Neural cell (in vitro differentiated cells): ENCODE measurements at regions not wholly inside any gene's neighbourhood (a gene's known extent, or its start where the extent isn't known, plus 50 kb on each side); places are given as distances from the start of the nearest gene placed in this dataset.

Experiments
- H2AFZ ChIP-seq: fragments of 200-600, 300-800 bp; sonication (generic), shearing (Covaris generic); 2 replicates; pipeline ENCODE4 v1.6.0; 2014; ENCODE audit warnings: low read depth, mild to moderate bottlenecking, antibody characterized with exemption, low read length, moderate library complexity
- H3F3A ChIP-seq: fragments of 200-600 bp; shearing (Covaris generic); 2 replicates; pipeline ENCODE4 v1.6.1; 2016; ENCODE audit warnings: mild to moderate bottlenecking, moderate library complexity, mixed read lengths, antibody characterized with exemption, low read length; ENCODE audit not compliant: insufficient read depth, poor library complexity, severe bottlenecking
- H3K27ac ChIP-seq: fragments of 200-600, 300-800 bp; sonication (generic), shearing (Covaris generic); 2 replicates; pipeline ENCODE4 v1.5.1; 2014; ENCODE audit warnings: mild to moderate bottlenecking, low read length, moderate library complexity
- H3K27me3 ChIP-seq: fragments of 300-800, 200-600 bp; sonication (generic), shearing (Covaris generic); 2 replicates; pipeline ENCODE4 v1.6.0; 2014; ENCODE audit warnings: mild to moderate bottlenecking, low read depth, low read length, moderate library complexity; ENCODE audit not compliant: insufficient read depth
- H3K36me3 ChIP-seq: fragments of 300-800, 200-600 bp; sonication (generic), shearing (Covaris generic); 2 replicates; pipeline ENCODE4 v1.5.1; 2014; ENCODE audit warnings: mild to moderate bottlenecking, antibody characterized with exemption, low read length, moderate library complexity; ENCODE audit not compliant: insufficient read depth
- H3K4me2 ChIP-seq: fragments of 300-800, 200-600 bp; sonication (generic), shearing (Covaris generic); 2 replicates; pipeline ENCODE4 v1.6.0; 2014; ENCODE audit warnings: mild to moderate bottlenecking, low read length
- H3K4me3 ChIP-seq: fragments of 300-800, 200-600 bp; sonication (generic), shearing (Covaris generic); 2 replicates; pipeline ENCODE4 v1.5.1; 2014; ENCODE audit warnings: mild to moderate bottlenecking, low read length, moderate library complexity
- H3K79me2 ChIP-seq: fragments of 200-600 bp; shearing (Covaris generic); replicated peaks from 2 replicates; pipeline ENCODE4 v1.6.0; 2014; ENCODE audit warnings: mild to moderate bottlenecking, low read length, moderate library complexity; ENCODE audit not compliant: insufficient read depth
- H3K9ac ChIP-seq: fragments of 300-800, 200-600 bp; sonication (generic), shearing (Covaris generic); 2 replicates; pipeline ENCODE4 v1.6.1; 2016; ENCODE audit warnings: mild to moderate bottlenecking, low read length, mixed read lengths
- H3K9me2 ChIP-seq: fragments of 200-600 bp; shearing (Covaris generic); 2 replicates; pipeline ENCODE4 v1.6.1; 2016; ENCODE audit warnings: mild to moderate bottlenecking, low read length, mixed read lengths; ENCODE audit not compliant: insufficient read depth
- H3K9me3 ChIP-seq: fragments of 200-600, 300-800 bp; sonication (generic), shearing (Covaris generic); 2 replicates; pipeline ENCODE4 v1.6.1; 2016; ENCODE audit warnings: mild to moderate bottlenecking, mixed run types, low read length, moderate library complexity, mixed read lengths
- H4K20me1 ChIP-seq: fragments of 200-600 bp; shearing (Covaris generic); 2 replicates; pipeline ENCODE4 v1.6.1; 2016; ENCODE audit warnings: mild to moderate bottlenecking, mixed run types; ENCODE audit not compliant: insufficient read depth
- CTCF ChIP-seq: fragments of 450-650 bp; IDR thresholded peaks from 2 replicates; pipeline ENCODE4 v1.5.1; 2014; ENCODE audit warnings: antibody characterized with exemption, mild to moderate bottlenecking, moderate library complexity; ENCODE audit not compliant: poor library complexity, severe bottlenecking
- EZH2 ChIP-seq: fragments of 200-600, 300-800 bp; shearing (Covaris generic), sonication (generic); IDR thresholded peaks from 2 replicates; pipeline ENCODE4 v1.6.1; 2014; ENCODE audit warnings: antibody characterized with exemption, low read length, borderline replicate concordance, mild to moderate bottlenecking; ENCODE audit not compliant: insufficient read depth, poor library complexity, severe bottlenecking
- MXI1 ChIP-seq: fragments of 450-650 bp; conservative IDR thresholded peaks from 2 replicates; pipeline ENCODE4 v1.6.1; 2014; ENCODE audit warnings: antibody characterized with exemption, mild to moderate bottlenecking; ENCODE audit not compliant: poor library complexity, severe bottlenecking
- POLR2AphosphoS5 ChIP-seq: IDR thresholded peaks from 2 replicates; pipeline ENCODE4 v1.6.1; 2012
- RAD21 ChIP-seq: fragments of 450-650 bp; conservative IDR thresholded peaks from 2 replicates; pipeline ENCODE4 v1.6.1; 2014; ENCODE audit warnings: antibody characterized with exemption, mild to moderate bottlenecking, moderate library complexity
- REST ChIP-seq: IDR thresholded peaks from 2 replicates; pipeline ENCODE4 v1.6.1; 2012; ENCODE audit warnings: borderline replicate concordance
- SMC3 ChIP-seq: fragments of 450-650 bp; conservative IDR thresholded peaks from 2 replicates; pipeline ENCODE4 v1.6.1; 2014; ENCODE audit warnings: antibody characterized with exemption, mild to moderate bottlenecking, moderate library complexity; ENCODE audit not compliant: poor library complexity
- TAF1 ChIP-seq: IDR thresholded peaks from 2 replicates; pipeline ENCODE4 v1.6.1; 2012; ENCODE audit warnings: low read depth

GRCh38 chr13:106061781-106062180, 473.7 kb downstream of the EFNB2 start:
- no peak overlapping the region for H3K9ac ChIP-seq
- H3K4me2 ChIP-seq: no peak overlapping the region
- no peaks in the 10 kb centered on the region for H4K20me1 ChIP-seq
- no peaks in the 10 kb centered on the region for H3K79me2 ChIP-seq
- no peaks in the 10 kb centered on the region for H3K9me3 ChIP-seq
- H3K27ac ChIP-seq: no peak overlapping the region
- no peak overlapping the region for H3K4me3 ChIP-seq
- H3F3A ChIP-seq: no peaks in the 10 kb centered on the region
- no peak overlapping the region for H2AFZ ChIP-seq
- H3K9me2 ChIP-seq: no peaks in the 10 kb centered on the region
- no peaks in the 10 kb centered on the region for H3K27me3 ChIP-seq
- no peaks in the 10 kb centered on the region for H3K36me3 ChIP-seq
- no peak for TF ChIP-seq SMC3
- no peak for TF ChIP-seq EZH2

GRCh38 chr13:106056851-106057250, 478.6 kb downstream of the EFNB2 start:
- Histone ChIP-seq H3K27ac (no peak overlapping the region), H3F3A (no peaks in the 10 kb centered on the region), H2AFZ (no peak overlapping the region), H3K36me3 (no peaks in the 10 kb centered on the region), H4K20me1 (no peaks in the 10 kb centered on the region), H3K4me3 (no peak overlapping the region), H3K4me2 (no peak overlapping the region), H3K9me3 (no peaks in the 10 kb centered on the region), H3K27me3 (no peaks in the 10 kb centered on the region), H3K79me2 (no peaks in the 10 kb centered on the region), H3K9ac (no peak overlapping the region), H3K9me2 (no peaks in the 10 kb centered on the region)
- no peak for TF ChIP-seq REST
- no peak for TF ChIP-seq TAF1
- TF ChIP-seq RAD21: no peak

- H3F3A ChIP-seq: no peaks in the 10 kb centered on the region
- no peaks in the 10 kb centered on the region for H3K27me3 ChIP-seq
- H3K36me3 ChIP-seq: no peaks in the 10 kb centered on the region
- no peak overlapping the region for H3K27ac ChIP-seq
- H3K79me2 ChIP-seq: no peaks in the 10 kb centered on the region
- no peak overlapping the region for H3K9ac ChIP-seq
- H3K4me3 ChIP-seq: no peak overlapping the region
- H4K20me1 ChIP-seq: no peaks in the 10 kb centered on the region
- H2AFZ ChIP-seq: no peak overlapping the region
- no peak overlapping the region for H3K4me2 ChIP-seq
- H3K9me2 ChIP-seq: no peaks in the 10 kb centered on the region
- no peaks in the 10 kb centered on the region for H3K9me3 ChIP-seq
- TF ChIP-seq SMC3 (no peak), MXI1 (no peak), RAD21 (no peak), TAF1 (no peak), POLR2AphosphoS5 (no peak), REST (no peak), CTCF (no peak), EZH2 (no peak)
Observed at GRCh38 chr13:106052200-106052767, 483.2 kb downstream of the EFNB2 start.
